Hepatocyte (in vitro differentiated cells): ENCODE measurements at regions not wholly inside any gene's neighbourhood (a gene's known extent, or its start where the extent isn't known, plus 50 kb on each side); places are given as distances from the start of the nearest gene placed in this dataset.

Experiments
- DNase-seq: peaks from one replicate; pipeline ENCODE4 v3.0.0-alpha.2; 2016; ENCODE audit warnings: low spot score
- H2AFZ ChIP-seq: fragments of 200-600 bp; sonication (generic); 2 replicates; pipeline ENCODE4 v1.6.0; 2016; ENCODE audit warnings: antibody characterized with exemption, mild to moderate bottlenecking
- H3K27ac ChIP-seq: fragments of 200-600 bp; sonication (generic); 2 replicates; pipeline ENCODE4 v1.5.1; 2016; ENCODE audit warnings: mild to moderate bottlenecking
- H3K27me3 ChIP-seq: fragments of 200-600 bp; sonication (generic); 2 replicates; pipeline ENCODE4 v1.6.1; 2016
- H3K36me3 ChIP-seq: fragments of 200-600 bp; sonication (generic); replicated peaks from 2 replicates; pipeline ENCODE4 v1.5.1; 2016; ENCODE audit warnings: low read depth; ENCODE audit not compliant: insufficient read depth
- H3K4me1 ChIP-seq: fragments of 200-600 bp; sonication (generic); 2 replicates; pipeline ENCODE4 v1.5.1; 2016; ENCODE audit warnings: mild to moderate bottlenecking, moderate library complexity; ENCODE audit not compliant: insufficient read depth
- H3K4me2 ChIP-seq: fragments of 200-600 bp; sonication (generic); 2 replicates; pipeline ENCODE4 v1.6.0; 2016
- H3K4me3 ChIP-seq: fragments of 200-600 bp; sonication (generic); 2 replicates; pipeline ENCODE4 v1.5.1; 2016; ENCODE audit warnings: mild to moderate bottlenecking
- H3K79me2 ChIP-seq: fragments of 200-600 bp; sonication (generic); 2 replicates; pipeline ENCODE4 v1.6.0; 2017; ENCODE audit warnings: mild to moderate bottlenecking
- H3K9me2 ChIP-seq: fragments of 200-600 bp; sonication (generic); replicated peaks from 2 replicates; pipeline ENCODE4 v1.6.0; 2017; ENCODE audit warnings: mild to moderate bottlenecking; ENCODE audit not compliant: insufficient read depth
- H3K9me3 ChIP-seq: fragments of 200-600 bp; sonication (generic); 2 replicates; pipeline ENCODE4 v1.5.1; 2016; ENCODE audit warnings: low read depth, mild to moderate bottlenecking
- H4K20me1 ChIP-seq: fragments of 200-600 bp; sonication (generic); 2 replicates; pipeline ENCODE4 v1.6.0; 2016; ENCODE audit warnings: mild to moderate bottlenecking; ENCODE audit not compliant: insufficient read depth, poor library complexity, severe bottlenecking
- EZH2 ChIP-seq: fragments of 200-600 bp; sonication (generic); IDR thresholded peaks from 2 replicates; pipeline ENCODE4 v1.6.1; 2016; ENCODE audit warnings: antibody characterized with exemption, mild to moderate bottlenecking, borderline replicate concordance
- EZH2phosphoT487 ChIP-seq: fragments of 200-600 bp; sonication (generic); IDR thresholded peaks from one replicate; pipeline ENCODE4 v1.6.1; 2018; ENCODE audit warnings: antibody characterized with exemption, mild to moderate bottlenecking, low read depth, moderate library complexity; ENCODE audit not compliant: unreplicated experiment, severe bottlenecking
- WGBS: methylation state at CpG from one replicate; pipeline ENCODE4 v1.1.6; 2016; ENCODE audit warnings: low lambda C conversion rate; ENCODE audit errors: missing lambda C conversion rate; 5-methylcytosine and 5-hydroxymethylcytosine counted together
- TF ChIP-seq, protein P1 (sequence below): fragments of 200-600 bp; sonication (generic); IDR thresholded peaks from 2 replicates; pipeline ENCODE4 v1.5.1; 2016; ENCODE audit warnings: antibody characterized with exemption, mild to moderate bottlenecking; ENCODE audit not compliant: poor library complexity

DNA sequence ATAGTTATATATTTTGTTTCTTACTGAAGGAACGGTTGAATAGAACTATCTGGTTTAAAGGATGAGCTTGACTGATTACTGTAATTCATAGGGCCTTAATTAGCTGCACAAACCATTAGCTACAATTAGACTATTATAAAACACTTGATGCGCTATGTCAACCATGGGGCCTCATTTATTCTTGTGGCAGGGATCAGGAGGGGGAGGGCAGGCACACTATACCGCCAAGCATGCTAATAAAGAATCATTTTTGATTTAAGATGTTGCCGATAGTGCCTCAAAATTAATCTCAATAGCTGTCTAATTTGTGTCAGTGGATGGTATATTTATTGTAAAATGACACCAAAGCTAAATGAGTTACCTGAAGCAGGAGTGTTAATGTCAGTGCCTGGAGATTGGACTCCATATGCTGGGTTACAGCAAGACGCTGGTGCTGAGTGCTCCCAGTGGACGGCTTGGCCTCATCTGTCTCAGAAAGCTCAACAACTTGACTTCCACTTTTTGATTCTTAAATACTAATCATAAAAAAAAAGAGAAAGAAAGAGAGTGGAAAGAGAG, 1007.0 kb upstream of the CELF4 start:
- TF ChIP-seq, protein P1, sequence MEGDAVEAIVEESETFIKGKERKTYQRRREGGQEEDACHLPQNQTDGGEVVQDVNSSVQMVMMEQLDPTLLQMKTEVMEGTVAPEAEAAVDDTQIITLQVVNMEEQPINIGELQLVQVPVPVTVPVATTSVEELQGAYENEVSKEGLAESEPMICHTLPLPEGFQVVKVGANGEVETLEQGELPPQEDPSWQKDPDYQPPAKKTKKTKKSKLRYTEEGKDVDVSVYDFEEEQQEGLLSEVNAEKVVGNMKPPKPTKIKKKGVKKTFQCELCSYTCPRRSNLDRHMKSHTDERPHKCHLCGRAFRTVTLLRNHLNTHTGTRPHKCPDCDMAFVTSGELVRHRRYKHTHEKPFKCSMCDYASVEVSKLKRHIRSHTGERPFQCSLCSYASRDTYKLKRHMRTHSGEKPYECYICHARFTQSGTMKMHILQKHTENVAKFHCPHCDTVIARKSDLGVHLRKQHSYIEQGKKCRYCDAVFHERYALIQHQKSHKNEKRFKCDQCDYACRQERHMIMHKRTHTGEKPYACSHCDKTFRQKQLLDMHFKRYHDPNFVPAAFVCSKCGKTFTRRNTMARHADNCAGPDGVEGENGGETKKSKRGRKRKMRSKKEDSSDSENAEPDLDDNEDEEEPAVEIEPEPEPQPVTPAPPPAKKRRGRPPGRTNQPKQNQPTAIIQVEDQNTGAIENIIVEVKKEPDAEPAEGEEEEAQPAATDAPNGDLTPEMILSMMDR: no peak
- TF ChIP-seq EZH2: no peak
- no peak overlapping the region for H3K4me3 ChIP-seq
- H3K4me2 ChIP-seq: no peak overlapping the region
- no peaks in the 10 kb centered on the region for H4K20me1 ChIP-seq
- H3K9me2 ChIP-seq: no peaks in the 10 kb centered on the region
- no peak overlapping the region for H2AFZ ChIP-seq
- H3K36me3 ChIP-seq: no peaks in the 10 kb centered on the region
- no peaks in the 10 kb centered on the region for H3K79me2 ChIP-seq
- no peak overlapping the region for H3K27ac ChIP-seq
- no peak for DNase-seq
- no peaks in the 10 kb centered on the region for H3K27me3 ChIP-seq
- no peaks in the 10 kb centered on the region for H3K9me3 ChIP-seq
- WGBS: 96% methylated on average over 6 of the region's 6 CpGs
- H3K4me1 ChIP-seq: no peaks in the 10 kb centered on the region

DNA sequence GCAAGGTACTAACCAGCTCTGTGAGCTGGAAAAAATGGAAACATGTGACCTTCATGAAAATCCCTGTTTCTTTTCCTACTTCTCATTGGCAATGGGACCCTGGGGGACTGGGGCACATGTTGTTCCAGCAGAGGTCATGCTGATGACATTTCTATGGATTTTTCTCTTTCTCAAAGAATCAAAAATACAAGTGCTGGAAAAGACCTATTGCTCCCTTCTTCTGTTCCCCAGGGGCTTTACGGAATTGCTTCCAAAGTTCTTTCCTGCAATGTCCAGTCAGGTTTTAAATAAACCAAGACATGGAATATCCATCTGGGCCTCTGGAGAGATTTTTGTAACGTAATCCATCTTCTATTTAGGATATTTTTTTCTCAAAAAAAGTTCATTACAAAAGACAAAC, 1006.1 kb upstream of the CELF4 start:
- 65% methylated on average over 2 of the region's 2 CpGs for WGBS
- Histone ChIP-seq H3K4me1 (no peaks in the 10 kb centered on the region), H3K4me3 (no peak overlapping the region), H3K9me2 (no peaks in the 10 kb centered on the region), H3K79me2 (no peaks in the 10 kb centered on the region), H3K4me2 (no peak overlapping the region), H3K27me3 (no peaks in the 10 kb centered on the region), H4K20me1 (no peaks in the 10 kb centered on the region), H3K36me3 (no peaks in the 10 kb centered on the region), H3K9me3 (no peaks in the 10 kb centered on the region), H3K27ac (no peak overlapping the region), H2AFZ (no peak overlapping the region)
- no peak for DNase-seq
- no peak for TF ChIP-seq EZH2

- no peaks in the 10 kb centered on the region for H3K4me1 ChIP-seq
- no peak overlapping the region for H3K4me2 ChIP-seq
- DNase-seq: no peak
- no peaks in the 10 kb centered on the region for H4K20me1 ChIP-seq
- H3K79me2 ChIP-seq: no peaks in the 10 kb centered on the region
- no peak overlapping the region for H3K4me3 ChIP-seq
- no peak overlapping the region for H2AFZ ChIP-seq
- 100% methylated on average over 1 of the region's 1 CpG for WGBS
- no peak for TF ChIP-seq EZH2
- TF ChIP-seq, protein P1: no peak
- no peak for TF ChIP-seq EZH2phosphoT487
- H3K36me3 ChIP-seq: no peaks in the 10 kb centered on the region
- no peaks in the 10 kb centered on the region for H3K9me2 ChIP-seq
- no peaks in the 10 kb centered on the region for H3K9me3 ChIP-seq
- H3K27ac ChIP-seq: no peak overlapping the region
- H3K27me3 ChIP-seq: no peaks in the 10 kb centered on the region
These were observed 999.9 kb upstream of the CELF4 start for GRCh38 chr18:38565513-38565912.

- H3K4me2 ChIP-seq: no peak overlapping the region
- no peaks in the 10 kb centered on the region for H3K4me1 ChIP-seq
- no peaks in the 10 kb centered on the region for H3K36me3 ChIP-seq
- no peaks in the 10 kb centered on the region for H3K9me3 ChIP-seq
- TF ChIP-seq EZH2 (no peak), EZH2phosphoT487 (no peak)
- TF ChIP-seq, protein P1: no peak
- H3K27me3 ChIP-seq: no peaks in the 10 kb centered on the region
- no peak overlapping the region for H2AFZ ChIP-seq
- no peak overlapping the region for H3K27ac ChIP-seq
- 71% methylated on average over 2 of the region's 2 CpGs for WGBS
- DNase-seq: no peak
- H3K9me2 ChIP-seq: no peaks in the 10 kb centered on the region
- no peak overlapping the region for H3K4me3 ChIP-seq
- H3K79me2 ChIP-seq: no peaks in the 10 kb centered on the region
- no peaks in the 10 kb centered on the region for H4K20me1 ChIP-seq
These were observed 997.9 kb upstream of the CELF4 start for GRCh38 chr18:38563396-38563980.
